B cell (primary cell): ENCODE measurements at regions not wholly inside any gene's neighbourhood (a gene's known extent, or its start where the extent isn't known, plus 50 kb on each side); places are given as distances from the start of the nearest gene placed in this dataset.

Experiments used
- CTCF ChIP-seq: fragments of 200-600 bp; IDR thresholded peaks from one replicate; pipeline ENCODE4 v1.8.0; 2022; ENCODE audit warnings: antibody characterized with exemption, mild to moderate bottlenecking
- EZH2 ChIP-seq: IDR thresholded peaks from 2 replicates; pipeline ENCODE4 v1.6.1; 2012; ENCODE audit warnings: borderline replicate concordance, low read depth, mild to moderate bottlenecking, moderate library complexity, low read length; ENCODE audit not compliant: insufficient read depth, poor library complexity, severe bottlenecking

GRCh38 chr4:53912766-53913497 is 151.5 kb downstream of the CHIC2 start:
- TF ChIP-seq CTCF, result no peak
- TF ChIP-seq EZH2, result no peak
